Stimulated activated naive B cell treated with anti-CD40 and anti-IgM and Interleukin-4, amounts not matched to agents 10 μg/mL and 1 μg/mL and 100 μg/mL, for 72 hours (primary cell): ENCODE measurements at regions not wholly inside any gene's neighbourhood (a gene's known extent, or its start where the extent isn't known, plus 50 kb on each side); places are given as distances from the start of the nearest gene placed in this dataset.

ENCODE experiments used
- ATAC-seq, 2 donors: fragments of 150-1000 bp; cut with Tn5 transposase; replicated peaks; 2 replicates each; pipeline ENCODE4 v1.10.0; 2021; ENCODE audit warnings: moderate library complexity in 1 of 2
- DNase-seq: peaks from one replicate; pipeline ENCODE4 v3.0.0; 2021
- H3K27ac Mint-ChIP-seq: one replicate; pipeline ENCODE4 v1.8.0; 2022; ENCODE audit warnings: mild to moderate bottlenecking, mixed read lengths
- H3K27me3 Mint-ChIP-seq, 2 donors: one replicate each; pipeline ENCODE4 v1.8.0; 2022; ENCODE audit warnings: mixed read lengths in 2 of 2
- H3K36me3 Mint-ChIP-seq, 2 donors: one replicate each; pipeline ENCODE4 v1.8.0; 2022; ENCODE audit warnings: mixed read lengths in 2 of 2, mild to moderate bottlenecking in 1 of 2
- H3K4me1 Mint-ChIP-seq, 2 donors: one replicate each; pipeline ENCODE4 v1.8.0; 2022; ENCODE audit warnings: mixed read lengths in 2 of 2, mild to moderate bottlenecking in 1 of 2
- H3K4me3 Mint-ChIP-seq, 2 donors: one replicate each; pipeline ENCODE4 v1.8.0; 2022; ENCODE audit warnings: mild to moderate bottlenecking in 2 of 2, mixed read lengths in 2 of 2, moderate library complexity in 1 of 2
- H3K9me3 Mint-ChIP-seq, 2 donors: one replicate each; pipeline ENCODE4 v1.8.0; 2022; ENCODE audit warnings: mixed read lengths in 2 of 2, mild to moderate bottlenecking in 1 of 2

DNA sequence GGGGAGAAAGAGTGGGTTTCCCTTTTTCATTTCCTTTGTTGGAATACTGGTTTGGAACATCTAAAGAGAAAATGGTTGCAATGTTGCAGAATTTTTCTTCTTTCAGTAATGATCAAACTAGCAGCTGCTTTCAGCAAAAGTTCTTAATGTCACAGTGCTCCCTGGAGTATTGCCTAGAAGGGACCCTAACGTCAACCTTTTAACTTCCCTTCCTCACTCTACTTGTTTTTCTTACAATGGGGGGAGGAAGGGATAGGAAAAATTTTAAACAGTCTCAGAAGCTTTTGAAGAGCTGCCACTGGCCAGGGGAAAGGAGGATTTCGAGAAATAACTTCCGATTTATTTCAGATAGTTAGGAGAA, 521.8 kb downstream of the MED13L start:
- ATAC-seq (no peak), DNase-seq (no peak)
- Mint-ChIP-seq H3K4me3 (no peak overlapping the region), H3K4me1 (no peaks in the 10 kb centered on the region), H3K27me3 (peaks cover 18 to 21% of the 10 kb centered on the region in 2 donors), H3K27ac (no peak overlapping the region), H3K9me3 (no peaks in the 10 kb centered on the region), H3K36me3 (no peaks in the 10 kb centered on the region)

DNA sequence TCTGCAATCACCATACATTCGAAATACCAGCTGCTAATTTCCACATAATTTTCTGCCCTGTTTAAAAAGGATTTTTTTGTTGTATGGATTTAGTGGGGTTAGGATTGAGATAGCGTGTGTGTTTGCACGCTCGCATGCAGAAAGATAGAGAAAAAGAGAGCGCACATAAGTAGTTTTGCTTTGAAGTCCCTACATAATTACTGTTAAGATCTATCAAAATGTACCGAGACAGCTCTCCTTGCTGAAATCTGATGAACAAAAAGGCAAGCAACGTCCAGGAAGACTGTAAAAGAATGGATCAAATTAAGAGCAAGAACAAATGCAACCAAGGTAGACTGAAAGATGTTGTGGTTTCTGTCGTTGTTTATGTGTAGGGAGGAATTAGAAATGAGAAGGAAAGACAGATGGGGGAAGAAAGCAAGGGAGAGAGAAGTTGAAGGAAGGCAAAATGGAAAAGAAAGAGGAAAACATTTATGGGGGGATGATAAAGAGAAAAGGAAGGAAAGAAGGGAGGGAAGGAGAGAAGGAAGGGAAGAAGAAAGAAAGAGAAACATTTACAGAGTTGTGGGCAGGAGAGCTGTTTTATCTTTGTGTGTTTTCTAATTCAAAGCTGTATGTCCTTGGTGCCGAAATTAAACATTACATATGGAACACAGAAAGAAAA, 522.3 kb downstream of the MED13L start:
- no peak for DNase-seq
- peaks cover 20% of the 10 kb centered on the region in 2 donors for H3K27me3 Mint-ChIP-seq
- H3K4me3 Mint-ChIP-seq: no peak overlapping the region
- no peak for ATAC-seq
- no peak overlapping the region for H3K27ac Mint-ChIP-seq
- H3K36me3 Mint-ChIP-seq: no peaks in the 10 kb centered on the region
- no peaks in the 10 kb centered on the region for H3K9me3 Mint-ChIP-seq
- H3K4me1 Mint-ChIP-seq: no peaks in the 10 kb centered on the region

DNA sequence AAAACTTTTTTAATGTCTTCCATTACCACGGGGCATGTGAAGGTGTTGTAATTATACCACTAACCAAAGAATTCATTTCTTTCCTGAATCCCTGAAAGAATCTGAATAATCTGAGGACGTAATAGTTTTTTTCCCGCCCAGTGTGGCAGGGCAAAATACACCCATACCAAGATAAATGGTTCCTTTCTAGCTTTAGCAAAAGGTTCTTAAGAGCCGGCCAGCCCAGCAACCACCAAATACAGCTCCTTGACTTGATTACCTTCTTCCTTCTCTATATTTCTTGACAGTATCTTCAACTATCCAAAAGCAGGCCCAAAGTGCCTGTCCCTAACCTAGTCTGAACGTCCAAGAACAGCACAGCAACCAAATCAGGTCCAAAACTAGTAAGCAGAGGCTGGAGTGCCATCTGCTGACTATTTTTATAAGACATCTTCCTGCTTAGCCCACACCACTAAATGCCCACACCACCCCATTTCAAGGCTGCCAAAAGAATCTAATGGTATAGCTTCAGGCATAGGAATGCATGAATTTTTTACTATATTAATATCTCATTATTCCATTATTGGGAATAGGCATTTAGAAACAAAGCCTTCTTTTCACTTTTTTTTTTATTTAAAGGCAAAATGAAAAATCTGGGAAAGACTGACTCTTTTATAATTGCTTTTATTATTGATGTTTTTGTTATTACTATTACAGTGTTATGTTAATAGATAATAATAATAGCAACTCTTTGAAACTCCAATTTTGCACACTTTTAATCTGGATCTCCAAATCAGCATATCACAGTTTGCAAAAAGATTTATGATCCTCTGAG, 524.4 kb downstream of the MED13L start:
- Mint-ChIP-seq H3K4me3 (no peak overlapping the region), H3K36me3 (no peaks in the 10 kb centered on the region), H3K4me1 (no peaks in the 10 kb centered on the region), H3K9me3 (no peaks in the 10 kb centered on the region), H3K27me3 (peaks cover 20 to 27% of the 10 kb centered on the region in 2 donors), H3K27ac (no peak overlapping the region)
- peak; percentile 65 to 70 for ATAC-seq
- peak; percentile 9 for DNase-seq

DNA sequence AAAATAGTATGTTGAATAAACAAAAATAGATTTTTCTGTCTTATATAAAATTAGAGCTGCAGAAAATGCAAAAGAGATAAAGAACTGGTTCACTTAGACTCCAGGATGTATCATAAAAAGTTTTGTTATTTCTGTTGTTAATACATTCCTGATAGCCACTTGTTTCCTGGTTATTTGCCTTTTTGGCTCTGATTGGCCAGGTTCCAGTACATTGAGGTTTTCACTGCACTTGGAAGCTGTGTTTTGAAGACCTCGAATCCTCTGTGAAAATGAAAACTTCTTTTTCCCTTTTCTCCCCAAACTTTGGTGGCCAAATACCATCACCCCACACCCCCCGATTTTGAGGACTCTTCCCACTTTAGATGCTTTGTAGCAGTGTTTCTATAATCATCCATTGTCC, 525.3 kb downstream of the MED13L start:
- Mint-ChIP-seq H3K36me3 (no peaks in the 10 kb centered on the region), H3K4me3 (no peak overlapping the region), H3K9me3 (no peaks in the 10 kb centered on the region), H3K4me1 (no peaks in the 10 kb centered on the region), H3K27me3 (peaks cover 15 to 27% of the 10 kb centered on the region in 2 donors), H3K27ac (no peak overlapping the region)
- ATAC-seq: no peak
- no peak for DNase-seq

DNA sequence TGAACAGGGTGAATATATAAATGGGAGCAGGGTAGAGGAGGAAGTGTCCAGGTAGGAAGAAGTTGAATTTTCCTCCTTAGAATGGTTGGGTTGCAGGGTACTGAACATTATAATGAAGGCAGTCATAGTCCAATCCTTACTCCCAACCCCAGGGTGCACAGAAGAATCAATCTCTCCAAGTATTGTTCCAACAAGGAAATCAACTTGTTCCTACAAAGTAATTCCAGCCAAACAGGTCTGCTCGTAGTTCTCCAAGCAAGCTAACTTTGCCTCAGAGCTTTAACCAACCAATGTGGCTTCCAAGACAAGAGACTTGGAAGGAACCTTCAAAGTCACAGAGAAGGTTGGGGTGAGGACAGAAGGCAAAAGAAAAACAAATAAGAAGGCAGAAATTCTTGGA, 527.2 kb downstream of the MED13L start:
- H3K9me3 Mint-ChIP-seq: no peaks in the 10 kb centered on the region
- no peak for DNase-seq
- H3K4me3 Mint-ChIP-seq: no peak overlapping the region
- ATAC-seq: no peak
- H3K27ac Mint-ChIP-seq: no peak overlapping the region
- H3K36me3 Mint-ChIP-seq: no peaks in the 10 kb centered on the region
- H3K4me1 Mint-ChIP-seq: no peaks in the 10 kb centered on the region
- peaks cover 14 to 24% of the 10 kb centered on the region in 2 donors for H3K27me3 Mint-ChIP-seq

DNA sequence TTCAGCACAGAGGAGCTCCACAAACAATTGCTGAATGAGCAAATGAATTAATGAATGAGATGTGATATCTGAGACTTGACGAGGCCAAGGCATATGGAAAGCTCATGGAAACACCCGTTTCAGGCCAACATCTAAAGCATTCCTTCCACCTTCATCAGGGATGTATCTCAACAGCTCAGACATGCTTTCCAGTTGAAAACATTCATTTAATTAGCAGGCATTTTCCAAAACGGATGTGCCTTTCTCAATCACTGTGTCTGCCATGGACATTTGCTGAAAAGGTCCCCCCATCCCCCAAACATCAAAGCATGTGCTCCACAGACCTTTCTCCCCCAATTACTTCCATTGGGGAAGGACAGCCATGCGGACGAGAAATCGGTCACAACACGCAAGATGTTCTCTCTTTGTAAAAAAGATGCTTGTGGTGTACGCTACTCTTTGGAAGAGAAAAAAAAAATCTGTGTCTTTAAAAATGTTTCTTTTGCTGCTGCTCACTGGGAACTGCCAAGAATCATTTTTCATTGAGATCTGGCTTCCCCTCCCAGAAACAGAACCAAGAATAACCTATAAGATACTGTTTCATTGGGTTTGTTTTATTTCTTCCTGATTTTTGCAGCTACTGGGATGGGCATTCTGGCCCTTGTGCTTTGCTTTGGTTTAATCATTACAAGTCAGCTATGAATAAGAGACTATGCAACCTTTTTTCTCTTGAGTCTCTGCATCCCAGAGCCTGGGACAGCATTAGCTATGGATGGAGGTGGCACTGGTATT, 528.2 kb downstream of the MED13L start:
- H3K27ac Mint-ChIP-seq: no peak overlapping the region
- peaks cover 10 to 20% of the 10 kb centered on the region in 2 donors for H3K27me3 Mint-ChIP-seq
- no peaks in the 10 kb centered on the region for H3K4me1 Mint-ChIP-seq
- no peaks in the 10 kb centered on the region for H3K36me3 Mint-ChIP-seq
- H3K4me3 Mint-ChIP-seq: no peak overlapping the region
- no peak for ATAC-seq
- no peak for DNase-seq
- H3K9me3 Mint-ChIP-seq: no peaks in the 10 kb centered on the region

DNA sequence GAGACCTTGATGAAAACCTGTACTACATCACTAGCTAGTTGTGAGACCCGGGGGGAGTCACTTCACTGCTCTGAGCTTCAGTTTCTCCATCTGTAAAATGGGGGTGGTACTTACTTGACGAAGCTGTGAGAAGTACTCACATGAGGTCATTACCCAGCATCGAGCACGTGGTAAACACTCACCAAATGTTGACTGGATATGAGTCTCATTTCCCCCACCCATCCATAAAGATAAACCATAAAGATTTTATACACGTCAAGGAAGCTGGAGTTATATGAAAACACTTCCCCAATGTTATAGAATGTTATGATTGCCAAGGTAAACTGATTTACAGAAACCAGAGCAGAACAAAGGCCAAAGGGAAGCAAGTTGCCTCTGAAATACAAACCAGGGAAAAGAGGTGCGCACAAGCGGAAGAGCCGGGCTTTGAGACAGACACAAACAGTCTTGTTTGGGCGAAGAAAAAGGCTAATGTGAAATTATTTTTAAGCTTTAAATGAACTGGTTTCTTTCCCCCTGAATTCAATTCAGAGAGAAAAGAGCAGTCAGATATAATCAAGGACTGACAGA, 536.8 kb downstream of the MED13L start:
- DNase-seq: no peak
- H3K9me3 Mint-ChIP-seq: peaks cover 0 to 2% of the 10 kb centered on the region in 2 donors
- H3K27ac Mint-ChIP-seq: no peak overlapping the region
- H3K36me3 Mint-ChIP-seq: no peaks in the 10 kb centered on the region
- ATAC-seq: no peak
- no peak overlapping the region for H3K4me3 Mint-ChIP-seq
- peaks cover 0 to 5% of the 10 kb centered on the region in 2 donors for H3K27me3 Mint-ChIP-seq
- no peaks in the 10 kb centered on the region for H3K4me1 Mint-ChIP-seq

DNA sequence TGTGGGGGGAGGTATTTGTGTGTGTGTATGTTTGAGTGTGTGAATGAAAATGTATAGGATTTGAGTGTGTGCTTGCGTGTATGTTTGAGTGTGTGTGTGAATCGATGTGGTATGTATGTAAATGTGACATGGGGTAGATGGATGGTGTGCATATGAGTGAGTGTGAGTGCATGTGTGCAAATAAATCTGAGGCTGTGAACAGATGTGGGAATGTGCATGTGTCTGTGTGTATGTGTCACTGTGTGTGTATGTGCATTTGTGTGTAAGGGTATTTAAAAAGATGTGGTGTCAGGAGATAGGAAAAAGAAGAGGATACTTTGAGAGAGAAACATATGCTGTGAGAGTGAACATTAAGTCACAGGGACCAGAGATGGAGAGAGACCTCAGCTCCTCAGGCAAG, 539.6 kb downstream of the MED13L start:
- Mint-ChIP-seq H3K27ac (no peak overlapping the region), H3K27me3 (peaks cover 0 to 5% of the 10 kb centered on the region in 2 donors), H3K4me1 (no peaks in the 10 kb centered on the region), H3K36me3 (no peaks in the 10 kb centered on the region), H3K4me3 (no peak overlapping the region), H3K9me3 (no peaks in the 10 kb centered on the region)
- no peak for ATAC-seq
- no peak for DNase-seq

- H3K9me3 Mint-ChIP-seq: peaks cover 0 to under 1% of the 10 kb centered on the region in 2 donors
- H3K4me1 Mint-ChIP-seq: no peaks in the 10 kb centered on the region
- H3K27ac Mint-ChIP-seq: no peak overlapping the region
- peaks cover 0 to 5% of the 10 kb centered on the region in 2 donors for H3K27me3 Mint-ChIP-seq
- no peak overlapping the region for H3K4me3 Mint-ChIP-seq
- DNase-seq: no peak
- no peak for ATAC-seq
- H3K36me3 Mint-ChIP-seq: no peaks in the 10 kb centered on the region
These were observed 541.1 kb downstream of the MED13L start for GRCh38 chr12:115736360-115736759.

GRCh38 chr12:115730975-115731541, 546.4 kb downstream of the MED13L start:
- Mint-ChIP-seq H3K27me3 (no peaks in the 10 kb centered on the region), H3K9me3 (peaks cover 4 to 5% of the 10 kb centered on the region in 2 donors), H3K4me1 (no peaks in the 10 kb centered on the region), H3K4me3 (no peak overlapping the region), H3K36me3 (no peaks in the 10 kb centered on the region), H3K27ac (no peak overlapping the region)
- ATAC-seq (no peak), DNase-seq (no peak)

DNA sequence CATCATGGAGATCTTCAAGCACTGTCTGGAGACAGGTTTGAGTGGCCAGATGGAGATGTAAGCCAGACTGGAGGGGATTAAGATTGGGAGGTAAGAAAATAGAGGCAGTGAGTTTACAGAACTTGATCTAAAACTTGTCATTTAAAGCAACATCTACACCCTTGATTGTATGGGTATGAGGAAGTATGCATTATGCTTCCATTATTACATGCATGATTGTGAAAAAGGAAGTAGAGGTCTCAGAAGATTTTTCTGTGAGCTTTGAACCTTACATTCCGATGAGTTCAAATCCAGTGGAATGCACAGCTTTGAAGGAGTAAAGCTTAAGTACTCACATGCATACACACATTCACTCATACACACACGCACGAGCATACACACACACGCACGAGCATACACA, 550.8 kb downstream of the MED13L start:
- H3K27ac Mint-ChIP-seq: no peak overlapping the region
- ATAC-seq: no peak
- DNase-seq: no peak
- H3K27me3 Mint-ChIP-seq: peaks cover 4 to 5% of the 10 kb centered on the region in 2 donors
- H3K4me3 Mint-ChIP-seq: no peak overlapping the region
- H3K9me3 Mint-ChIP-seq: peaks cover 4 to 5% of the 10 kb centered on the region in 2 donors
- no peaks in the 10 kb centered on the region for H3K4me1 Mint-ChIP-seq
- H3K36me3 Mint-ChIP-seq: no peaks in the 10 kb centered on the region

DNA sequence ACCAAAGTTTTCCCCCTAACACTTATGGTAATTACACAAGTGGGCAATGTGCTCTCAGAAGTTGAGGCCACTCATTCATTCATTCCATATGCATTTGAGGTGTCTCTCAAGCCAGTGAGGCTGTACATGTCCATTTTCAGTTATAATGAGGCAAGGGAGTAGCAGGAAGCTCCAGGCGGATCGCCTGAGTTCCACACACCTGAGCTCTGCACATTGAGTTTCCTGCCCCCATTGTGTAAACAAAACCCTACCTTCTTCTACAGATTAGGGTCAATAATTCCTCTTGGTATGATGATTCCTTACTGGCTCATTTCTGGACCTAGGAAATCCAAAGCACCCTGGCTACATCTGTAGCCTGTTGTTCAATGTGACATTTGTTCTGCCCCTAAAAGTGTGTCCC, 555.3 kb downstream of the MED13L start:
- no peaks in the 10 kb centered on the region for H3K36me3 Mint-ChIP-seq
- peaks cover 4 to 5% of the 10 kb centered on the region in 2 donors for H3K27me3 Mint-ChIP-seq
- H3K4me1 Mint-ChIP-seq: no peaks in the 10 kb centered on the region
- H3K4me3 Mint-ChIP-seq: no peak overlapping the region
- ATAC-seq (no peak), DNase-seq (no peak)
- peaks cover 0 to 3% of the 10 kb centered on the region in 2 donors for H3K9me3 Mint-ChIP-seq
- no peak overlapping the region for H3K27ac Mint-ChIP-seq

DNA sequence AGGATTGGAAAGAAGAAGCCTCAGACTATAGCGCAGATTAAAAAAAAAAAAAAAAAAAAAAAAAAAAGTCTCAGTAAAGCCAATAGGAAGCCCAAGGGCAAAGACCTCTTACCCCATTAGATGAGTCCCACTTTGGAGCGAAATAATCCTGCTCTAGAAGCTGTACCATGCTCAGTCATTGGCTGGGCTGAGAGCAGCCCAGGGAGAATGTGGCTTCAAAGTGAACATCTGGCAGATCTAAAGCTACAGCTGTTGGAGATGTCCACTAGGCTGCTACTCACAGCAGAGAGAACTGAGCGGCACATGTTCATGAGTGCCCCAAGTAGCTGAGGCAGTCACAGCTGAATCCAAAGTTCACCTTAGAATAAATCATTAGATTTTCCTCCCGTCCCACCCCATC, 560.9 kb downstream of the MED13L start:
- H3K36me3 Mint-ChIP-seq: no peaks in the 10 kb centered on the region
- peaks cover under 1 to 1% of the 10 kb centered on the region in 2 donors for H3K9me3 Mint-ChIP-seq
- no peak overlapping the region for H3K4me3 Mint-ChIP-seq
- H3K4me1 Mint-ChIP-seq: no peaks in the 10 kb centered on the region
- H3K27ac Mint-ChIP-seq: no peak overlapping the region
- ATAC-seq (no peak), DNase-seq (no peak)
- H3K27me3 Mint-ChIP-seq: peaks cover 7 to 8% of the 10 kb centered on the region in 2 donors

DNA sequence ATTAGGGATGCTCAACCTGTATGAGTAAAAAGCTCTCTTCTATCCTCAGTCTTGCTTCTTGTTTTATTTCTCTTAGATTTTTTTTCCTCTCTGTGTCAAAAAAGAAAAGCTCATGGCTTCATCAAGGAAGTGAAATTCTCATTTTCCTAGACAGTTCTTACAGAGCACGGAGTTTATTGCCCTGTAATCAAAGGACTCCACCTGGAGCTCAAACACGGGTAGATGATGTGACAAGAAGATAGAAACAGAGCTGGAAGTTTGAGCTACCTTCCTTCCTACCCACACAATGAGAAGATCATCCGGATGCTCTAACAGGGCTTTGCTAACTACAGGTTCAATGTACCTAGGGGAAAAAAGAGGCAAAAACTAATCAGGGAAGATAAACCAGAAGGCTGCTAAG, 564.8 kb downstream of the MED13L start:
- Mint-ChIP-seq H3K27ac (no peak overlapping the region), H3K4me1 (no peaks in the 10 kb centered on the region), H3K4me3 (no peak overlapping the region), H3K9me3 (peaks cover 5% of the 10 kb centered on the region in 2 donors), H3K36me3 (no peaks in the 10 kb centered on the region), H3K27me3 (peaks cover 7 to 13% of the 10 kb centered on the region in 2 donors)
- ATAC-seq: no peak
- DNase-seq: no peak
